ENCODE measurements at regions not wholly inside any gene's neighbourhood (a gene's known extent, or its start where the extent isn't known, plus 50 kb on each side); places are given as distances from the start of the nearest gene placed in this dataset.

DNA sequence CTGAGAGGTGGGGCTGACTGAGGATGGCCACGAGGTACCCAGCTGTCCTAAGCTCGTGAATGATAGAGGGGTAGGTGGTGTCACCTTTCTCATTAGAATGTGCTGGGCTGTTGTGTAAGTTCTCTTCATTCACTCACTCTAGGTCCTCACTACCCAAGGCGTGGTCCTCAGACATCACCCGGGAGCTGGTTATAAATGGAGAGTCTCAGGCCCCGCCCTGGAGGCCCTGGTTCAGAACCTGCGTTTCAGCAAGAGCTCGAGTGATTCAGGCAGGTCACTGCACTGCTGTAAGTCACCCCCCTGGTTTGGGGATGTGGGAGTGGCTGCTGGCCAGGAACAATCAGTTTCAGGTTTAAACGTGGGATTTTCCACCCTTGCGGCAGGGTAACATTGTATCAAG is 139.8 kb downstream of the FOXL1 start (continued):
- no peak for TF ChIP-seq FOSL2 (IDR thresholded peaks at IDR 0.05)
- no peak for TF ChIP-seq FOSL2 (CRISPR knock-in tag; IDR thresholded peaks at IDR 0.05)
- no peak for TF ChIP-seq SREBF2 (IDR thresholded peaks at IDR 0.05)
- TF ChIP-seq RNF2 (IDR thresholded peaks at IDR 0.05; ENCODE audit: borderline replicate concordance, low read depth), result no peak
- TF ChIP-seq, protein P1, sequence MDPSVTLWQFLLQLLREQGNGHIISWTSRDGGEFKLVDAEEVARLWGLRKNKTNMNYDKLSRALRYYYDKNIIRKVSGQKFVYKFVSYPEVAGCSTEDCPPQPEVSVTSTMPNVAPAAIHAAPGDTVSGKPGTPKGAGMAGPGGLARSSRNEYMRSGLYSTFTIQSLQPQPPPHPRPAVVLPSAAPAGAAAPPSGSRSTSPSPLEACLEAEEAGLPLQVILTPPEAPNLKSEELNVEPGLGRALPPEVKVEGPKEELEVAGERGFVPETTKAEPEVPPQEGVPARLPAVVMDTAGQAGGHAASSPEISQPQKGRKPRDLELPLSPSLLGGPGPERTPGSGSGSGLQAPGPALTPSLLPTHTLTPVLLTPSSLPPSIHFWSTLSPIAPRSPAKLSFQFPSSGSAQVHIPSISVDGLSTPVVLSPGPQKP (IDR thresholded peaks at IDR 0.05; ENCODE audit: low read depth, low read length), result no peak

DNA sequence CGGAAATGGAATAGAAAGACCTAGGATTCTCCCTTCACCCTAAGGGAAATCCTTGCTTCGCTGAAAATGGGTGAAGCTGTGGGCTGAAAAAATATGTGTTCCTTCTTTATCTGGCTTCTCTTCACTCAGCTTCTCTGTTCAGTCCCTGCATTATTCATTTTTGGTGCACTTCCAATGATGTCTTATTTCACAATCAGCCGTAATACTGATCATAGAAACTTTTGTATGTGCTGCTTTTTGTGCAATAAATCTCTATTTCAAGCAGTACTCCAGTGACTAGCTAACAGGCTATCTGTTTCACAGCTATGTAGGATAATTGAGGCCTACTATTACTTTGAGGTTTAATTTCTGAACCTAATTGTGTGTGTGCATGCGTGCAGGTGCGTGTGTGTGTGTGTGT is 144.6 kb downstream of the FOXL1 start:
- 80% methylated on average over 5 of the region's 5 CpGs for WGBS (ENCODE audit: missing lambda C conversion rate)
- CTCF ChIA-PET, result no interaction called here
- no peak for DNase-seq (ENCODE audit: low read depth in 1 of 2, low spot score in 1 of 2)
- H3K4me1 ChIP-seq, result no peaks in the 10 kb centered on the region
- no peak overlapping the region for H3K4me3 ChIP-seq
- no peaks in the 10 kb centered on the region for H3K9me3 ChIP-seq
- no peak overlapping the region for H3K27ac ChIP-seq
- H3K4me2 ChIP-seq, result no peak overlapping the region
- POLR2A ChIA-PET, result no interaction called here
- FAIRE-seq, result no peak
- ATAC-seq, result no peak
- TF ChIP-seq, protein P2, sequence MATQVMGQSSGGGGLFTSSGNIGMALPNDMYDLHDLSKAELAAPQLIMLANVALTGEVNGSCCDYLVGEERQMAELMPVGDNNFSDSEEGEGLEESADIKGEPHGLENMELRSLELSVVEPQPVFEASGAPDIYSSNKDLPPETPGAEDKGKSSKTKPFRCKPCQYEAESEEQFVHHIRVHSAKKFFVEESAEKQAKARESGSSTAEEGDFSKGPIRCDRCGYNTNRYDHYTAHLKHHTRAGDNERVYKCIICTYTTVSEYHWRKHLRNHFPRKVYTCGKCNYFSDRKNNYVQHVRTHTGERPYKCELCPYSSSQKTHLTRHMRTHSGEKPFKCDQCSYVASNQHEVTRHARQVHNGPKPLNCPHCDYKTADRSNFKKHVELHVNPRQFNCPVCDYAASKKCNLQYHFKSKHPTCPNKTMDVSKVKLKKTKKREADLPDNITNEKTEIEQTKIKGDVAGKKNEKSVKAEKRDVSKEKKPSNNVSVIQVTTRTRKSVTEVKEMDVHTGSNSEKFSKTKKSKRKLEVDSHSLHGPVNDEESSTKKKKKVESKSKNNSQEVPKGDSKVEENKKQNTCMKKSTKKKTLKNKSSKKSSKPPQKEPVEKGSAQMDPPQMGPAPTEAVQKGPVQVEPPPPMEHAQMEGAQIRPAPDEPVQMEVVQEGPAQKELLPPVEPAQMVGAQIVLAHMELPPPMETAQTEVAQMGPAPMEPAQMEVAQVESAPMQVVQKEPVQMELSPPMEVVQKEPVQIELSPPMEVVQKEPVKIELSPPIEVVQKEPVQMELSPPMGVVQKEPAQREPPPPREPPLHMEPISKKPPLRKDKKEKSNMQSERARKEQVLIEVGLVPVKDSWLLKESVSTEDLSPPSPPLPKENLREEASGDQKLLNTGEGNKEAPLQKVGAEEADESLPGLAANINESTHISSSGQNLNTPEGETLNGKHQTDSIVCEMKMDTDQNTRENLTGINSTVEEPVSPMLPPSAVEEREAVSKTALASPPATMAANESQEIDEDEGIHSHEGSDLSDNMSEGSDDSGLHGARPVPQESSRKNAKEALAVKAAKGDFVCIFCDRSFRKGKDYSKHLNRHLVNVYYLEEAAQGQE (IDR thresholded peaks at IDR 0.05), result no peak
- no peak for TF ChIP-seq CBX2 (IDR thresholded peaks at IDR 0.05; ENCODE audit: borderline replicate concordance, low read depth)
- TF ChIP-seq ZNF302 (CRISPR knock-in tag; IDR thresholded peaks at IDR 0.05), result no peak
- TF ChIP-seq, protein P1 (IDR thresholded peaks at IDR 0.05; ENCODE audit: low read depth, low read length), result no peak
- no peak for TF ChIP-seq TFCP2L1 (CRISPR knock-in tag; IDR thresholded peaks at IDR 0.05)
- no peak for TF ChIP-seq JUN (IDR thresholded peaks at IDR 0.05)
- TF ChIP-seq RFX5 (IDR thresholded peaks at IDR 0.05), result no peak
- TF ChIP-seq, protein P3, sequence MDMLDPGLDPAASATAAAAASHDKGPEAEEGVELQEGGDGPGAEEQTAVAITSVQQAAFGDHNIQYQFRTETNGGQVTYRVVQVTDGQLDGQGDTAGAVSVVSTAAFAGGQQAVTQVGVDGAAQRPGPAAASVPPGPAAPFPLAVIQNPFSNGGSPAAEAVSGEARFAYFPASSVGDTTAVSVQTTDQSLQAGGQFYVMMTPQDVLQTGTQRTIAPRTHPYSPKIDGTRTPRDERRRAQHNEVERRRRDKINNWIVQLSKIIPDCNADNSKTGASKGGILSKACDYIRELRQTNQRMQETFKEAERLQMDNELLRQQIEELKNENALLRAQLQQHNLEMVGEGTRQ (IDR thresholded peaks at IDR 0.05), result no peak
- TF ChIP-seq HEYL (CRISPR knock-in tag; IDR thresholded peaks at IDR 0.05), result no peak
- no peak for TF ChIP-seq HDAC2 (IDR thresholded peaks at IDR 0.05)
- TF ChIP-seq POLR2A (IDR thresholded peaks at IDR 0.05; ENCODE audit: low read length), result no peak
- TF ChIP-seq EP300 (IDR thresholded peaks at IDR 0.05), result no peak
- TF ChIP-seq, protein P4, sequence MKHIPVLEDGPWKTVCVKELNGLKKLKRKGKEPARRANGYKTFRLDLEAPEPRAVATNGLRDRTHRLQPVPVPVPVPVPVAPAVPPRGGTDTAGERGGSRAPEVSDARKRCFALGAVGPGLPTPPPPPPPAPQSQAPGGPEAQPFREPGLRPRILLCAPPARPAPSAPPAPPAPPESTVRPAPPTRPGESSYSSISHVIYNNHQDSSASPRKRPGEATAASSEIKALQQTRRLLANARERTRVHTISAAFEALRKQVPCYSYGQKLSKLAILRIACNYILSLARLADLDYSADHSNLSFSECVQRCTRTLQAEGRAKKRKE (CRISPR knock-in tag; IDR thresholded peaks at IDR 0.05; ENCODE audit: low read depth), result no peak

DNA sequence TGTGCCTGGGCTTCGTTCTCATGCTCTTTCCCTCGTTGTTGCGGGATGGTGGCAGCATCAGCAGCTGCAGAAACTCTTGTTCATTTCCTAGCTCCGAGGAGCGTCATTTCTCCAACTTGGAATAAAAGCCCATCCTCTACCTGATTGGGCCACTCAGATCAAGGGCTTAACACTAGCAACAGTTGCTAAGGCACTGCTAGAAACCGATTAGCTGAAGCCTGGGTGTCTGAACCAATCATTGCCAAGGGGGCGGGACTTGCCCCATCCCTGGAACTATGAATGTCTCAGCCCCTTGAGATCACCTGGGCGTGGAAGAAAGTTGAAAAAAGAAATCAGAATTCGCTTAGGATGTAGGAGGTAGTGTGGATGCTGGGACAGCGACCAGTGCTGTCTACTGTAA is 145.3 kb downstream of the FOXL1 start:
- ChIA-PET CTCF (interaction anchor here (1.3 kb wide), 1 partner anchor 16 kb away, joined by 4 read pairs; no protein-coding TSS in a partner anchor), POLR2A (no interaction called here)
- ATAC-seq (no peak), FAIRE-seq (no peak), DNase-seq (ENCODE audit: low read depth in 1 of 2, low spot score in 1 of 2) (no peak)
- WGBS (ENCODE audit: missing lambda C conversion rate), result 79% methylated on average over 10 of the region's 10 CpGs
- Histone ChIP-seq H3K27ac (no peak overlapping the region), H3K4me2 (no peak overlapping the region), H3K4me3 (no peak overlapping the region), H3K9me3 (no peaks in the 10 kb centered on the region), H3K4me1 (no peaks in the 10 kb centered on the region)
- TF ChIP-seq RCOR1 (IDR thresholded peaks at IDR 0.05; ENCODE audit: low read depth, low read length), result no peak
- TF ChIP-seq HOXA7 (CRISPR knock-in tag; IDR thresholded peaks at IDR 0.05), result no peak
- no peak for TF ChIP-seq NFE2L2 (conservative IDR thresholded peaks at IDR 0.05; ENCODE audit: low read length)
- no peak for TF ChIP-seq GATA3 (IDR thresholded peaks at IDR 0.05; ENCODE audit: borderline replicate concordance)
- TF ChIP-seq, protein P3 (IDR thresholded peaks at IDR 0.05), result no peak
- no peak for TF ChIP-seq FOSB (CRISPR knock-in tag; IDR thresholded peaks at IDR 0.05)
- TF ChIP-seq JUNB (IDR thresholded peaks at IDR 0.05), result no peak
- no peak for TF ChIP-seq CEBPB (IDR thresholded peaks at IDR 0.05)

Data from A549 (cell line).